ENCODE measurements at regions not wholly inside any gene's neighbourhood (a gene's known extent, or its start where the extent isn't known, plus 50 kb on each side); places are given as distances from the start of the nearest gene placed in this dataset.

GRCh38 chr6:19034986-19035385 lies 647.8 kb downstream of the RNF144B start:
- Histone ChIP-seq H2AFZ (ENCODE audit: low read depth, low read length) (no peak overlapping the region), H3K9ac (replicated peaks; ENCODE audit: extremely low read depth, insufficient read depth, low read length) (no peak overlapping the region), H3K27me3 (ENCODE audit: control insufficient read depth in 2 of 2, insufficient read depth in 2 of 2, low read length in 2 of 2) (no peaks in the 10 kb centered on the region), H3K9me1 (replicated peaks; ENCODE audit: control insufficient read depth, extremely low read depth, insufficient read depth, low read length) (no peaks in the 10 kb centered on the region), H3K4me3 (replicated peaks in 1 of 3; ENCODE audit: insufficient read depth in 1 of 3, low read depth in 1 of 3, low read length in 3 of 3) (no peak overlapping the region), H3K4me1 (ENCODE audit: control insufficient read depth, extremely low read depth, insufficient read depth, low read length) (no peaks in the 10 kb centered on the region), H3K36me3 (ENCODE audit: control insufficient read depth in 2 of 2, extremely low read depth in 1 of 2, insufficient read depth in 2 of 2, low read length in 2 of 2) (no peaks in the 10 kb centered on the region), H3K4me2 (ENCODE audit: insufficient read depth, low read length) (no peak overlapping the region), H3K27ac (ENCODE audit: insufficient read depth, low read depth, low read length) (no peak overlapping the region), H3K9me3 (replicated peaks; ENCODE audit: control insufficient read depth, insufficient read depth, low read length) (peaks cover 10% of the 10 kb centered on the region), H3K79me2 (ENCODE audit: control insufficient read depth, insufficient read depth, low read length) (no peaks in the 10 kb centered on the region), H4K20me1 (replicated peaks; ENCODE audit: control insufficient read depth, extremely low read depth, insufficient read depth, low read length) (no peaks in the 10 kb centered on the region)
- no peak for FAIRE-seq
- dilution Hi-C loops (cut with MboI; ENCODE audit: extremely low pct_ligation_motif_present, low sequenced_read_pairs), result no loop called here
- TF ChIP-seq POLR2AphosphoS5 (IDR thresholded peaks at IDR 0.05; ENCODE audit: insufficient read depth, low read depth, low read length) (no peak), POLR2A (IDR thresholded peaks at IDR 0.05; ENCODE audit: low read depth, low read length) (no peak), GATA2 (IDR thresholded peaks at IDR 0.05; ENCODE audit: insufficient read depth, insufficient read length, low read depth, low read length) (no peak), EZH2 (IDR thresholded peaks at IDR 0.05; ENCODE audit: borderline replicate concordance, low read depth, low read length, severe bottlenecking) (no peak), MYC (IDR thresholded peaks at IDR 0.05; ENCODE audit: low read depth, low read length) (no peak), FOS (IDR thresholded peaks at IDR 0.05; ENCODE audit: borderline replicate concordance, insufficient read depth, low read length) (no peak)
- TF ChIP-seq, protein P1, sequence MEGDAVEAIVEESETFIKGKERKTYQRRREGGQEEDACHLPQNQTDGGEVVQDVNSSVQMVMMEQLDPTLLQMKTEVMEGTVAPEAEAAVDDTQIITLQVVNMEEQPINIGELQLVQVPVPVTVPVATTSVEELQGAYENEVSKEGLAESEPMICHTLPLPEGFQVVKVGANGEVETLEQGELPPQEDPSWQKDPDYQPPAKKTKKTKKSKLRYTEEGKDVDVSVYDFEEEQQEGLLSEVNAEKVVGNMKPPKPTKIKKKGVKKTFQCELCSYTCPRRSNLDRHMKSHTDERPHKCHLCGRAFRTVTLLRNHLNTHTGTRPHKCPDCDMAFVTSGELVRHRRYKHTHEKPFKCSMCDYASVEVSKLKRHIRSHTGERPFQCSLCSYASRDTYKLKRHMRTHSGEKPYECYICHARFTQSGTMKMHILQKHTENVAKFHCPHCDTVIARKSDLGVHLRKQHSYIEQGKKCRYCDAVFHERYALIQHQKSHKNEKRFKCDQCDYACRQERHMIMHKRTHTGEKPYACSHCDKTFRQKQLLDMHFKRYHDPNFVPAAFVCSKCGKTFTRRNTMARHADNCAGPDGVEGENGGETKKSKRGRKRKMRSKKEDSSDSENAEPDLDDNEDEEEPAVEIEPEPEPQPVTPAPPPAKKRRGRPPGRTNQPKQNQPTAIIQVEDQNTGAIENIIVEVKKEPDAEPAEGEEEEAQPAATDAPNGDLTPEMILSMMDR (IDR thresholded peaks at IDR 0.05; ENCODE audit: extremely low read depth in 1 of 2, insufficient read depth in 1 of 2, low read depth in 1 of 2, low read length in 2 of 2), result no peak
- CTCF ChIA-PET, result no interaction called here
- no peak for DNase-seq (ENCODE audit: low read depth, low spot score)
- intact Hi-C loops (cut with micrococcal nuclease), result no loop called here
- POLR2A ChIA-PET, result no interaction called here
- no TSS peak for BruUV-seq (replicated peaks)

All from endothelial cell of umbilical vein (primary cell).